Heart left ventricle (tissue), 16 donors: ENCODE measurements at regions not wholly inside any gene's neighbourhood (a gene's known extent, or its start where the extent isn't known, plus 50 kb on each side); places are given as distances from the start of the nearest gene placed in this dataset.
"Not testable (repeated sequence)": the region's sequence is repeated elsewhere in the genome, so short reads cannot be mapped to it uniquely, and the experiment has no call there.

Source experiments
- ATAC-seq, 4 donors: fragments of 200-7000 bp; cut with Tn5 transposase; one replicate each; pipeline ENCODE4 v1.9.1; 2020 to 2022; ENCODE audit warnings: moderate library complexity in 4 of 4, mild to moderate bottlenecking in 3 of 4, moderate number of reproducible peaks in 1 of 4
- DNase-seq, 5 donors: peaks; one replicate each; pipeline ENCODE4 v3.0.0-alpha.2; 2020
- H3K27ac ChIP-seq, 12 donors: fragments of 200-600 bp; sonication (generic) in 4 of 12; one replicate each; pipeline versions ENCODE4 v1.5.0 to v1.8.0; 2016 to 2022; ENCODE audit warnings: mild to moderate bottlenecking in 2 of 12
- H3K27me3 ChIP-seq, 9 donors: fragments of 200-600 bp; sonication (generic) in 2 of 9; one replicate each; pipeline versions ENCODE4 v1.5.1 to v1.8.0; 2016 to 2022; ENCODE audit warnings: mild to moderate bottlenecking in 3 of 9
- H3K36me3 ChIP-seq, 9 donors: fragments of 200-600 bp; sonication (generic) in 2 of 9; one replicate each; pipeline versions ENCODE4 v1.5.0 to v1.8.0; 2018 to 2022; ENCODE audit warnings: mild to moderate bottlenecking in 2 of 9
- H3K4me1 ChIP-seq, 12 donors: fragments of 200-600 bp; sonication (generic) in 4 of 12; one replicate each; pipeline versions ENCODE4 v1.5.0 to v1.8.0; 2016 to 2022; ENCODE audit warnings: mild to moderate bottlenecking in 3 of 12
- H3K4me3 ChIP-seq, 12 donors: fragments of 200-600 bp; sonication (generic) in 4 of 12; one replicate each; pipeline versions ENCODE4 v1.5.0 to v1.8.0; 2017 to 2022; ENCODE audit warnings: mild to moderate bottlenecking in 9 of 12, moderate library complexity in 4 of 12
- H3K9me3 ChIP-seq, 12 donors: fragments of 200-600 bp; sonication (generic) in 4 of 12; one replicate each; pipeline versions ENCODE4 v1.5.0 to v1.8.0; 2016 to 2022; ENCODE audit warnings: mild to moderate bottlenecking in 1 of 12
- POLR2A ChIP-seq, 2 donors: fragments of 450-650 bp; IDR thresholded peaks; one replicate each; pipeline ENCODE4 v1.6.1; 2017; ENCODE audit warnings: antibody characterized with exemption in 2 of 2, mild to moderate bottlenecking in 2 of 2, moderate library complexity in 2 of 2
- WGBS, 4 donors: extraction: QIAGEN DNeasy Blood & Tissue Kit in 2 of 4; methylation state at CpG; one replicate each; pipeline versions ENCODE4 v1.1.5 to v1.1.7; 2013 to 2018; 5-methylcytosine and 5-hydroxymethylcytosine counted together
- intact Hi-C, 10 donors: fragments of 100-400 bp; cut with DNase I; formaldehyde crosslinking; loops; one replicate each; pipeline versions ENCODE4 v1.11.1 to v1.14.2; 2022
- TF ChIP-seq, protein P1 (sequence below), 12 donors: fragments of 200-600 bp; sonication (generic) in 4 of 12; IDR thresholded peaks; one replicate each; pipeline versions ENCODE4 v1.5.0 to v1.8.0; 2018 to 2022; ENCODE audit warnings: antibody characterized with exemption in 12 of 12, mild to moderate bottlenecking in 5 of 12
- donor health status: ischemic (EF 13 %, LVEDD 7.1; RV severe dilation, severe dysfunction).
- donor health status: healthy with polysubstance abuse.
- donor health status: DM: no; HTN: yes; CAD: no.
- donor health status: DM: no; HTN: no; CAD: no.
- donor health status: ischemic (EF 25% LVEDD 6.9; RV normal size, moderate dysfunction).
- donor health status: ischemic (EF 25% LVEDD 5.7; RV mildly dilated, moderate dysfunction).
- donor health status: healthy.
- donor health status: DM: yes; HTN: yes; CAD: no.
- donor health status: ischemic (EF 35%, LVEDD 5.7; RV mildly dilated, moderate dysfunction).
- donor health status: nonischemic (EF 11% LVEDD 7.7; RV severe dilation, severe dysfunction).
- donor health status: DM: yes; HTN: yes; CAD: no.
- donor health status: PGD.
- donor health status: ischemic (EF 29% LVEDD 5.4; RV normal size, mild dysfunction).
- donor health status: nonischemic (EF 23%, LVEDD 6.1; RV moderate dilation, normal function).

DNA sequence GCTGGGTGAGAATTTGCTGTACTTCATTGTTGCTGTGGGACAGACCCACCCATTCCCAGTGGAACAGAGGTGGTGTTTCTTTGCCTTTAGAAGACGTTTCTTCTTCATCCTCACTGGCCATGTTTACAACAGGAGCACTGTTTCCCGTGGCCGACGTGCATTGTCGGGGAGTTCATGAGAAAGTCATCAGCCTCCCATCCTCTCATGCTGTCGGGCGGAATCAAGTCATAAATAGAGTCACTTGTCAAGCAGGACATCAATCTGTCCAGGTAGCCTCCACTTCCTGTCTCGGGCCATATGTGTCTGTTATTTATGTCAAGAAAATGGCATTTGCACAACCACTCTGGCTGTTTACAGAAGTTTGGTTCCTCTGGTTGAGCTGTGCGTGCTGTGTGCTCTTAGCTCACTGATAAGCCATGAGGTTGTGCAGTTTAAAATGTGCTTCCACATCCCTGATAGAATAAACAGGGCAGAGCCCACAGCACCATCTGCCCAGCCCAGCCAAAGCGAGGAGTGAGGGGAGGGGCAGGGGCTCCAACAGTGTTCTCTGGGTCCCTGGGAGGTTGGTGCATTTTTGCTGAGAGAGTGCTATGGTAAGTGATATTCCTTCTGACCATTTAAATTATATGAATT is 401.9 kb upstream of the IRX2 start:
- Histone ChIP-seq H3K27me3 (peaks cover 0 to 9% (median 0%) of the 10 kb centered on the region in 9 donors), H3K36me3 (no peaks in the 10 kb centered on the region), H3K9me3 (peaks cover 0 to 9% (median 0%) of the 10 kb centered on the region in 12 donors), H3K4me1 (no peaks in the 10 kb centered on the region), H3K27ac (no peak overlapping the region), H3K4me3 (no peak overlapping the region)
- intact Hi-C loops: no loop called here
- no peak for ATAC-seq
- 67 to 75% (median 71%) methylated on average over 10 of the region's 10 CpGs for WGBS, 4 donors
- TF ChIP-seq, protein P1, sequence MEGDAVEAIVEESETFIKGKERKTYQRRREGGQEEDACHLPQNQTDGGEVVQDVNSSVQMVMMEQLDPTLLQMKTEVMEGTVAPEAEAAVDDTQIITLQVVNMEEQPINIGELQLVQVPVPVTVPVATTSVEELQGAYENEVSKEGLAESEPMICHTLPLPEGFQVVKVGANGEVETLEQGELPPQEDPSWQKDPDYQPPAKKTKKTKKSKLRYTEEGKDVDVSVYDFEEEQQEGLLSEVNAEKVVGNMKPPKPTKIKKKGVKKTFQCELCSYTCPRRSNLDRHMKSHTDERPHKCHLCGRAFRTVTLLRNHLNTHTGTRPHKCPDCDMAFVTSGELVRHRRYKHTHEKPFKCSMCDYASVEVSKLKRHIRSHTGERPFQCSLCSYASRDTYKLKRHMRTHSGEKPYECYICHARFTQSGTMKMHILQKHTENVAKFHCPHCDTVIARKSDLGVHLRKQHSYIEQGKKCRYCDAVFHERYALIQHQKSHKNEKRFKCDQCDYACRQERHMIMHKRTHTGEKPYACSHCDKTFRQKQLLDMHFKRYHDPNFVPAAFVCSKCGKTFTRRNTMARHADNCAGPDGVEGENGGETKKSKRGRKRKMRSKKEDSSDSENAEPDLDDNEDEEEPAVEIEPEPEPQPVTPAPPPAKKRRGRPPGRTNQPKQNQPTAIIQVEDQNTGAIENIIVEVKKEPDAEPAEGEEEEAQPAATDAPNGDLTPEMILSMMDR (IDR thresholded peaks at IDR 0.05): no peak
- no peak for TF ChIP-seq POLR2A (IDR thresholded peaks at IDR 0.05)
- DNase-seq: no peak

DNA sequence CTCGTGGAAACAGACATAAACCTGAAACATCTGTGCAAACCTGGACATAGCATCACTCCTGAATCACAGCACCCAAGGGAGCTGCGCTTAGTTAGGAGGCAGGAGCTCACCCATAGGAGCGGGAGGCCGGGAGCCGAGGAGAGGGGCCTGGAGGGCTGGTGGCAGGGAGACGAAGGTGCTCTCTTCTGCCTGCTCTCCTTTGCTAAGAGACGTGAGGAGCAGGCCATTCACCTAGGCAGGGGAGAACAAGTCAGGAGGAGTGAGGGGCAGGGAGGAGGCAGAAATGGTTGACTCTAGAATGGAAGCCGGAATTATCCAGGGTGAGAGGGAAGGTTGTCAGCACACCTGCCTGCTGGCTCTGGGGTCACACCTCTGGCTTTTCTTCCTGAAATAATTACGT is 398.4 kb upstream of the IRX2 start:
- Histone ChIP-seq H3K36me3 (no peaks in the 10 kb centered on the region), H3K4me3 (no peak overlapping the region), H3K27ac (no peak overlapping the region), H3K27me3 (peaks cover 0 to 9% (median 0%) of the 10 kb centered on the region in 9 donors), H3K4me1 (no peaks in the 10 kb centered on the region), H3K9me3 (peaks cover 0 to 9% (median 0%) of the 10 kb centered on the region in 12 donors)
- DNase-seq (no peak), ATAC-seq (no peak)
- intact Hi-C loops: no loop called here
- TF ChIP-seq, protein P1 (IDR thresholded peaks at IDR 0.05): no peak
- WGBS, 4 donors: 72 to 81% (median 77%) methylated on average over 9 of the region's 9 CpGs

DNA sequence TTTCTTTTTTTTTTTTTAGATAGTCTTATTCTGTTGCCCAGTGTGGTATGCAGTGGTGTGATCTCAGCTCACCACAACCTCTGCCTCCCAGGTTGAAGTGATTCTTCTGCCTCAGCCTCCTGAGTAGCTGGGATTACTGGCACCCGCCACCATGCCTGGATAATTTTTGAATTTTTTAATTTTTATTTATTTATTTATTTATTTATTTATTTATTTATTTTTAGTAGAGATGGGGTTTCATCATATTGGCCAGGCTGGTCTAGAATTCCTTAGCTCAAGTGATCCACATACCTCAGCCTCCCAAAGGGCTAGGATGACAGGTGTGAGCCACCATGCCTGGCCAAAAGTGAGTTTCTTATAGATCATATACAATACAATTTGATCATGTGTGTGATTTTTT is 395.9 kb upstream of the IRX2 start:
- ATAC-seq, H3K27me3 ChIP-seq, intact Hi-C loops, DNase-seq, H3K4me1 ChIP-seq, H3K27ac ChIP-seq, H3K36me3 ChIP-seq, H3K9me3 ChIP-seq, H3K4me3 ChIP-seq: not testable (repeated sequence)
- 75 to 94% (median 84%) methylated on average over 1 of the region's 1 CpG for WGBS, 4 donors

DNA sequence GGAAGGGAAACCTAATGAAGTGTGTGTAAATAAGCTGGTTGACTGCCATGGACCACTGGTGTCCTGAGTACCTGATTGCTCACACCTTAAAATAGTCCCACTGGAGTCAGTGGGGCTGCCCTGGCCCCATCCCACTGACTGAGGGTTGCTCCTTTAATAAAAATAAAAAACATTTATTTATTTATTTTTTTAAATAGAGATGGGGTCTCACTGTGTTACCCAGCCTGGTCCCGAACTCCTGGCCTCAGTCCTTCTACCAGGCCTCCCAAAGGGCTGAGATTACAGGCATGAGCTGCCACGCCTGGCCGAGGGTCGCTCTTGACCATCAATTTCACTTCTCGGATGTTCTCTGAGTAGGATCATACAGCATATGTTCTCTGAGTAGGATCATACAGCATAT is 394.2 kb upstream of the IRX2 start:
- peaks cover 0 to 3% (median 0%) of the 10 kb centered on the region in 9 donors for H3K27me3 ChIP-seq
- H3K4me3 ChIP-seq: no peak overlapping the region
- H3K9me3 ChIP-seq: no peaks in the 10 kb centered on the region
- TF ChIP-seq, protein P1 (IDR thresholded peaks at IDR 0.05): no peak
- no peak for TF ChIP-seq POLR2A (IDR thresholded peaks at IDR 0.05)
- WGBS, 4 donors: 84 to 95% (median 90%) methylated on average over 5 of the region's 5 CpGs
- no peak for DNase-seq
- no peak overlapping the region for H3K27ac ChIP-seq
- no peaks in the 10 kb centered on the region for H3K36me3 ChIP-seq
- ATAC-seq: no peak
- intact Hi-C loops: no loop called here
- no peaks in the 10 kb centered on the region for H3K4me1 ChIP-seq

DNA sequence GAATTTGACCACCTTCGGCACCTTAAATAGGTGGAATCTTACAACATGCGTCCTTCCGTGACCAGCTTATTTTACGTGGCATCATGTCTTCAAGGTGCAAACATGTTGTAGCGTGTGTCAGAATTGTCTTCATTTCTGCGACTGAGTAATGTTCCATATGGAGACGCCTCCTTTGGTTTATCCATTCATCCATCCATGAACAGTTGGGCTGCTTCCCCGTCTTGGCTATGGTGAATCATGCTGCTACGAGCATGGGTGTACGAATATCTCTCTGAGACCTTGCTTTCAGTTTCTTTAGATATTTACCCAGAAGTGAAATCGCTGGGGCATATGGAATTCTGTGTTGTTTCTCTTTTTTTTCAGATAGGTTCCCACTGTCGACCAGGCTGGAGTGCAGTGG is 391.9 kb upstream of the IRX2 start:
- intact Hi-C loops: no loop called here
- Histone ChIP-seq H3K4me1 (no peaks in the 10 kb centered on the region), H3K27me3 (no peaks in the 10 kb centered on the region), H3K36me3 (no peaks in the 10 kb centered on the region), H3K27ac (no peak overlapping the region), H3K9me3 (no peaks in the 10 kb centered on the region), H3K4me3 (no peak overlapping the region)
- no peak for ATAC-seq
- whole genome bisulfite sequencing, 4 donors: 90 to 93% (median 90%) methylated on average over 12 of the region's 12 CpGs
- TF ChIP-seq, protein P1 (IDR thresholded peaks at IDR 0.05): no peak
- no peak for TF ChIP-seq POLR2A (IDR thresholded peaks at IDR 0.05)
- no peak for DNase-seq
